ENCODE measurements at regions not wholly inside any gene's neighbourhood (a gene's known extent, or its start where the extent isn't known, plus 50 kb on each side); places are given as distances from the start of the nearest gene placed in this dataset.
A peak's percentile ranks its signal among the peaks of the same experiment; 100 is the strongest.

DNA sequence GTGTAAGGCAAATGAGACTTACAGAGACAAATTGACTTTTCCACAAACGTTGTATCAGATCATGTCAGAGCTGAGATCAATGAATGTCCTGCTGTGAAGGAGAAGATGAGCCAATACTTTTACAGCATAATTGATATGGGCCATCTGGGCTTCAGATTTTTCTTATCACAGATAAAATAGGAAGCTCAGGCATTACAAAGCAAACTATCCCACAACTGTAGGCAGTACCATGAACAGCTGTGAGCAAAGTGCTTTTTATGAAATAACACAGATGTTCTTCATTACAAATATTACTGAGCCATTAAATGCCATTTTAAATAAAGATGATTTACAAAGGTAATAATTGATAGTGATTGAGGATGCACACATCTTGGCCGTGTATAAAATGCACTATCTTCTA, 852.3 kb downstream of the OTOL1 start:
- DNase-seq = no peak

DNA sequence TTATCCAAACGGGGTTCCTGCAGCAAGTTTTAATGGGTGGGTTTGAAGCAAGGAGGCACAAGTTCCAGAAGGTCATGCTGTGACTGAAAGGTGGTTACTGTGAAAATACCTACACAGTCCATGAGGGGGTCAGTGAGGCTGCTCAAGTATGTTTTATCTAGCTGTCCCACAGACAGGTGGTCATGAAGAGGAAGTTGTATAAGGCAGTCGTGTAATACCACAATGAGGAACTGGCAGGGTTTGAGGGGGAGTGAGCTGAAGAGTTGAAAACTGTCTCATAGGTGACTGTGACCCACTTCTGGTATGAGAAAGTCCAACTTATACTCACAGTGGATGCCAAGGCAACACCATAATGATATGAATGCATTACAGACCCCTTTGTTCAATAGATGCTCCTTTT, 856.8 kb downstream of the OTOL1 start:
- DNase-seq = no peak

DNA sequence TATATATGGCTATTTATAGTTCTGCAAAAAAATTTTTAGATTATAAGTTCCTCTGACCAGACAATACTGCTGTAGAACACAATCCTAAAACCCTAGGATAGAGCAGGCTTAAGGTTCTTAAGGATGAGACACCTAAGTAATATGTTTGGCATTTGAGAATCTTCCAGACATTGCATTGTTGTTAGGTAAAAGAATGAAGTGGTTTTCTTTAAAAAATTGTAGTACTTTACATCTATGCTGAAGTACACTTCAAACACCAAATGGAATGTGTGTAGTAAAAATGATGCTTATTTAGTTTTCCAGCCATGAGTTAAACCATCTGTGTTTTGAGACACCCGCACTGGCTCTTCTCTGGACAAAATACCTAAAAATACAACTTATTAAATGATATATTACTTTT, 857.7 kb downstream of the OTOL1 start:
- DNase-seq = no peak

DNA sequence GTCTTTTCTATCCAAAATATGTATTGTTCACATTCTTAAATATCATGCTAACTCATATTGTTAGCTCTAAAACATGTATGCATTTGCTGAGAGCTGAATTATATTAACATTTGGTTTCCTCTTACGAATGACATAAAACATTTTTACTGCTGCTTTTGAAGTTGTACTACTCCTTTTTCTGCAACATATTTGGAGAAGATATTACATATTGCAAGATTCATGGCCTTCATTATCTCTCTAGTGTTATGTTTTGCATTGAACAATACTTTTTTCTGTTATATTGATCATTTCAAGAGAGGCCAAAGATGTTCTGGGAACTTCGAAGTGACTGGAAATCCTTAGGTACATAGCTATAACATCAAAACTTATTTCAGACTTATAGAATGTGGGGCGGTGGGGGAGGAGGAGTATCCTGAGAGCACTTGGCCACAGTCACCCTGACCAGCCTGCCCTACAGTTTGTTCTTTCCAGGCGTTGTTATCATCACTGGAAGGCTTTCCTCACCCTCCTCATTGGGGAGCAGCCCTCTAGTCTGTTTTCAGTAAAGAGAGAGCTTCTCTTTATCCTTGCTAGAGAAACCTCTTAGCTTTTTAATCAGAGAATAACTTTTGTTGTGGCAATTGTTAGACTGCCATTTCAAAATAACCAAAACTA, 868.6 kb downstream of the OTOL1 start:
- DNase-seq = no peak

DNA sequence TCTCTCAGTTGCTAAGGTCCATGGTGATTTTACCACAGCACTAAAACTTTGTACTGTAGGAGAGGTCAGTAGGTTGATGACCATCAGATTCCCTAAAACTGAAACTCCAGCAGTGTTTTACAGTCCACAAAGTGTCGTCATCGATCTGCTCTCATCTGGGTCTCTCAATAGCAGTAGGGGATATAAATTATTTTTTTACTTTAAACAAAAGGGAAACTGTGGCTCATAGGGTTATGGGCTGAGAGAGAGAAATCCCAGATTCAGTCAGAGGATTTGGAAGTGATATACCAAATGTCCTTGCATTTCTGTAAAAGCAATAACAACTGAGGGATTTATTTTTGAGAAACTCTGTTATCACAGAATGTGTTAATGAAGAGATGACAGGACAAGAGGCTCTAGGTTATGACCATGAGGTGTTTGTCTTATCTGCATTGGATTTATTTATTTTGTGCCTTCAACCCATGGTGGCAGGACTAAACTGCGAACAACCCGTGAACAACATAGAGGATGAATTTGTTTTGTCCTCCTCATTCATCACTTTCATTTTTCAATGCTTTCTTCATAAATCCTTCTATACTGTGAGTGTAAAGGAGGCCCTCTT, 869.7 kb downstream of the OTOL1 start:
- no peak for DNase-seq

DNA sequence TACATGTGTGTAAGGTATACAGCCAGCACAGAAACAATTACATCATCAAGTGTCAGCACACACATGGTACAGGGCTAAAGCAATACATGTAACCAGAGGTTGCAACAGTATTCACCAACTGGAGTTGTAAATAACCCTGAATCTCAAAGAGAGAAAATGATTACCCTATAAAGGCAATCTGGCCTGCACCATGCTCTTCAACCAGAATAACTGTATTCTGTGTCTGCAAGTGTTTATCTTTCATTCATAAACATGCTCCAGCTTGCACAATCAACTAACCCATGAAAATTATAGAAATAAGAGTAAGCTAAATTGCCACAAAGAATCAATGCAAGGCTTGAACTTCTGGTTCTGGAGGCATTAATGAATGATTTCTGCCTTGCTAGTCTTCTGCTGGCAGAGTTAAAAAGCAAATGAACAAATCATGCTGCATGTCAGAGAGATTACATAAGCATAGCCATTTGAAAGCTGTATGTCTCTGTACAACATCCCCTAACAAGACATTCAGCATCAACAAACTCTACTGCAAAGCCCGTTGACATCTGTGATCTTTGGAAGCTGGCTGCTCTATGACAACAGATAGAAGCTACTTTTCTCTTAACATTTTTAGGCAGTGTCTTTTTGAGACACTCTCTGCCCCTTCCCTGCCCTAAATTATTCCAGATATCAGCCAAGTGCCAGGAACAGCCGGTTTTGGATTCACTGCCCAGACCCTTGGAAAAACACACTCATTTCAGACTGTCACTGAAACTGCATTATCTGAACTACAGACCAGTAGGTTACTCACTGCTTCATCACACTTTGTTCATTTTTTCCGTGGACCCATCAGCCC, 871.0 kb downstream of the OTOL1 start:
- no peak for DNase-seq

DNA sequence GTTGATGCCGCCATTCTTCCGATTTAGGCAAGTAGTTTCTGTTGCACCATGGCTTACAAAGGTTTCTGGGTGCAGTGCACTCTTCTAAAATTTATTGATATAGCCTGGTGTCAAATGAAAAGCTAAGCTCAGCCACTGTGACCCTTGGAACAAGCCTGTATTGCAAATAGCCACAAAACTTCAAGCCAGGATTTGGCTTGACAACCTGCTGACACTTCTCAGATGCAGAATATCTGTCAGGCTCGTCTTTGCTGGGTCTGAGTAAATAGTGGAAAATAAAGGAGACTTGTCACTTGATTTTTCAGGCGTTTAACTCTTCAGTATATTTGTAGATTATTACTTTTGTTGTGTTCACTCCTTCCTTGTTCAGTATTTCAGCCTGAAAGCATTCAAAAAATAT, 871.8 kb downstream of the OTOL1 start:
- DNase-seq = no peak

DNA sequence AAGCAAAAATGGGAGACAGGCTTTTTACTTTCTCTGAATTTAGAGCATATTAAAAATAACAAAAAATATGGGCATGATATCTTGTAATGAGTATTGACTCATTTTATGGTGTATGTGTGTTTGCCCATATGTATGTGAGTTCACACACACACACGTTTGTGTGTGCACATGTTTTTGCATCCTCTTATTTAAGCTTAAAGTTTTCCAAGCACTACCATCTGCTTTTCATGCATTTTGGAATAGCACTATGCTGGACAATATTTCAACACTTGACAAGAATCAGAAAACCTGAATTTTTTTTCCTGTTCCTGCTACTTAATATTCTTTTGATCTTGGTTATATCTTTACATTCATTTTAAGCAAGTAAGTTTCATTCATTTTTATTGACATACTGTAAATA, 872.7 kb downstream of the OTOL1 start:
- no peak for DNase-seq

DNA sequence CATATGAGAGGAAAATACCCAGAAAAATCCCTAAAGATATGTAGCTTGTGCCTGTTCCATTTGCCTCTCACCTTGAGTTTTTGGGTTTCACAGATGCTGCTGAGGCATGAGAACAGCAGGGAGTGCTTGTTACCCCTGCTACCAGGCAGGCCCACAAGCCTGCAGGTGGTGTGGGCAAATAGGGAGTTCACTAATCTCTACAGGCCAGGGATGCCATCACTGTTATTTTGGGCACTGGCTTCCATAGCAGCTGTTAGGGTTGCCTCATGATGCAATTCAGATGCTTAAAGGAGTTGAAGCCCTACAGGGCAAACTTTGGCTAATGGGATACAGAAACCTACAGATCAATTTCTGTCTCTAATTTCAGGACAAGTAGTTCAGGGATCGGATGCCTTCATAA, 873.5 kb downstream of the OTOL1 start:
- DNase-seq = no peak

DNA sequence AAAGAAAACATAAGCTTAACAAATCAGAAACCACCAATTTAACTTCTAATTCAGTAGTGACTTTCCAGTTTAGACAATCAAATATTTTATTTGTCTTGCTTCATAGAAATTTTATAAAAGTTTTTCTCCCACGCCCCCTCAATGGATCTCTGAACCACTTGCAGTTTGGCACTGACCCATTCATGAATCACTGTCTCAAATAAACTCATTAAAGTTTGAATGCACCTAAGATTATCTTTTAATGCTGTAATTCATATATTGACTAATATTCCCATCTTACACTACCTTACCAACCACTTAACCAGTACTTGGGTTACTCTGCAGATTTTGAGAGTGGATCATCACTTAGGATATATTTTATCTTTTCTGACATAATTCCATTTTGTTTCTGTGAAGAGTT, 880.2 kb downstream of the OTOL1 start:
- no peak for DNase-seq

DNA sequence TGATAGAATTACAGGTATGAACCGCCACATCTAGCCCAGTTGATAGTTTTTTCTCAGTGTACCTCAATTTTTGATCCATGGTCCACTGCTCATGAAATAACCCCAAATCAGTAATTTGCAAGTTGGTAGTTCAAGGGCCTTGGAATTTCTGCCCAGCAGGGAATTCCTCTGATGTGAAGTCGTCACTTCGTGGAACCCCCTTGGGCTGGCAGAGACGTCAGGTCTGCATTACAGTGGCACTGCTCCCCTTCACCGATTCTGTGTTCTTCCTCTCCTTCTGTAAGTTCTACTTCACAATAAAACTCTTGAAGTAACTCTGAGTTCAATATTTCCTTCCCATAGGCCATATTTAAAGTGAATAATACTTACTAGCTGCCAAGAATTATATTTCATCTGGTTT, 881.0 kb downstream of the OTOL1 start:
- DNase-seq = no peak

DNA sequence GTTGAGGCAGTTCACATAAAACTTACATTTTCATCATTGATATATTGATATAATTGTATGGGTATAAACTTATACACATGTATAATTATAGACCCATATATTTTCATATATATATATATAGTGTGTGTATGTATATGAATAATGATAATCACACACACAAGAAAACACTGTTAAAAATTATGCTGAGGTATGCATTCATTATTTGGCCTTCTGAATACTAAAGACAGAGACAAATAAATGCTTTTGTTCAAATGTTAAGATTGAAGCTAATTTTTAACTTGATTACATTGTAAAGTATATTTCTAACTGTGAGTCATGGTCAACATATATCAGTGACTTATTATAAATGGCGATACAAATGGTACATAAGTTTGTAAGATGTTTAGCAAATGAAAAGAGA, 888.8 kb downstream of the OTOL1 start:
- DNase-seq = no peak

DNA sequence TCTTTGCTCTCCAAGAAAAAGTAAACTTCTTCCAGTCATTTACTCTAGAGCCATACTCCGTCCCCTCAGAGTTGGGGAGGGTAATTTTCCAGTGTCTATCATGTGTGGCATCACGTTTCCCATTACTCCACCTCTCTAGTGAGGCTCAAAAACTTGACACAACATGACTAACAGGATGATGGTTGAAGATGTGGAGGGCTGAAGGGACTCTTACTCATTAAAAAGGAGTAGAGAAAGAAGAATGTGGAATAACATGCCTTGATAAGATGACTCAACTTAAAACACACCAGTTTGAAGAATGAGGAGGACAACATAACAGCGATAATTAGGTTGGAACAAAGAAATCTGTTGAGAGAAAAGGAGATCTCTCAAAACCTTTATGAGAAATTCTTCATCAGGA, 894.3 kb downstream of the OTOL1 start:
- DNase-seq = no peak

DNA sequence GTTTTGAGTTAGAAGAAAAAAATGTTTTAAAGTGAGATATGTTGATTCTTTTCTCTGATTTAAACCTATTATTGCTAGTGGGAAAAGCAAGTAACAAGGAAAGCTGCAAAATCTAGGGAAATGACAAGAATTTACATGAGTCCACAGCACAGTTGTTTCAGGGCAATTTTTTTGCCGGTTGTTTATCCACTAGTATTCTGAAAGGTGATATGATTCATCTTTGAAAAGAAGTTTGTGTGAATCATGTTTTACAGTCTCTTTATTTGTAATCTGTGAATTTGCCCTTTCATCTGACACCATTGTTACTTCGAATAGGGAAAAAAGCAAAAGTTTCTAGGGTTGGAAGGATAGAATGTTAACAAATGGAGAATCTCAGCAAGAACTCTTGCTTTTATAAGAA, 894.7 kb downstream of the OTOL1 start:
- no peak for DNase-seq

DNA sequence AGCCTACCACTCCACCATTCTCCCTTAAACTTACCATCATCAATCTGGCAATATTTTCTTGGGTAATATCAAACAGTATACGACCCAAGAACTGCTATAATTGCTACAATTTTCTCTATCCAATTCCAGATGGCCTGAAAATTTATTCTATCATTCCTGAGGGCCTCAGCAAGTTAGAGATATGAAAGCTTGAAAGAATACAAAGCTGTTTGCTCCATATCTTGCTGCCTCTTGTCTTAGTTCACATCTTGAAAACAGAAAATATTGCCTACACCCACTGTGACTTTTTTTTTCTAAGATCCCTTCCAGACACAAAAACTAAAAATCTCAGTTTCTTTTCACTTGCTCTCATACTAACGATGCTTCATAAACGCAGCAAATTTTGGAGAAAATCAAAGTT, 898.9 kb downstream of the OTOL1 start:
- no peak for DNase-seq

DNA sequence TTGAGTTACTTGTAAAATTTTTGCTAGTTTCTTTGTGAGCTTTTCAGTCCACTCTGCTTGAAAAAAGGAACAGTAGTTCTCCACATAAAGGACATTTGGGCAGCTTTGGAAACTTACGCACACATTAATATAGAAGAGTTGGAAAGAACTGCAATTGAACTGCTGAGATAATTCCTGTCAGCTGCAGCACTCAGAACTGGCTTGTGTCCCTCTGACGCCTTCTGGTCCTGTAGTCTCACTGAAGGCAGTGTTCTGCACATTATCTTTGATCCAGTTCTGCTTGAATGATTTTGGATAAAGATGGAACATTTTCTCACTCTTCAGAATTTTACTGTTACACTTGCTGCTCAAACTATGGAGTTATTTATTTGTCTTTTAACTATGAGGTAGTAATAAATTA, 901.9 kb downstream of the OTOL1 start:
- no peak for DNase-seq

DNA sequence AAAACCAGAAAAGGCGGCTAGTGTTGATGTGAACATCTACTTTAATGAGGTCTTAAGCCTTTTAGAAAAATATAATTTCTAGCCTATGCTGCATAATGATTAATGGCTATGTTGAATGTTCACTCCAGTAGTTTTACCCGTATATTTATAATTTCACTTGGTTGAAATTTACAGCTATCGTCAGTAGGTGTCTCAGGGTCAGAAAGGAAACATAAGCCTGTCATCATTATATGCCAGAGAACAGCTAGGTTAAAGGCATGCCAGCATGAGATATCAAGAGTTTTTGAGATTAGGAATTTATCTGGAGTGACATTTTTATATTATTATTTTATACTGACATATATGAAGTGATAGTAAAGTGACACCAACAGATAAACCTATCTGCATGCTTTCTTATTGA, 904.1 kb downstream of the OTOL1 start:
- DNase-seq = no peak

DNA sequence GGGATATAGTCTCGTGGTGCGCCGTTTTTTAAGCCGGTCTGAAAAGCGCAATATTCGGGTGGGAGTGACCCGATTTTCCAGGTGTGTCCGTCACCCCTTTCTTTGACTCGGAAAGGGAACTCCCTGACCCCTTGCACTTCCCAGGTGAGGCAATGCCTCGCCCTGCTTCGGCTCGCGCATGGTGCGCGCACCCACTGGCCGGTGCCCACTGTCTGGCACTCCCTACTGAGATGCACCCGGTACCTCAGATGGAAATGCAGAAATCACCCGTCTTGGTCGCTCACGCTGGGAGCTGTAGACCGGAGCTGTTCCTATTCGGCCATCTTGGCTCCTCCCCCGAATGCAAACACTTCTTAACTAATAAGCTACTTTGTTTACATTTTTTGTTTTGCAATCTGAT, 914.9 kb downstream of the OTOL1 start:
- peak in 1 of 2 experiments; percentile 25 for DNase-seq

DNA sequence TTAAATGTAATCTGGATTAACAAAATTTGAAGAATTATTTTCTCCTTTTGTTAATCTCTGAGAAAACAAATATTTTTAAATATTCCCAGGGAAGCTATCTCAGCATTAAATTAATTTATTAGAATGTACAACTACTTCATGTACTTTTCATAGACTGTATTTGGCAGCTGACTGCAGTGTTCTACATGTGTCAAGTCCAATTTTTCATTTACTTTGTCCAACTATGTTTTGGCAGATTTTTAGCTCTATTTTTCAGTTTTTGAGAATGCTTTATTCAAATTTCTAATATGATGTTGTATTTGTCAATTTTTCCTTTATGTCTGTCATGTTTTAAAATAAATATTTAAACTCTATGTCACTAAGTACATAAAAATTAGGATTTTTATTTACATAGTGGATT, 925.1 kb downstream of the OTOL1 start:
- DNase-seq = no peak

DNA sequence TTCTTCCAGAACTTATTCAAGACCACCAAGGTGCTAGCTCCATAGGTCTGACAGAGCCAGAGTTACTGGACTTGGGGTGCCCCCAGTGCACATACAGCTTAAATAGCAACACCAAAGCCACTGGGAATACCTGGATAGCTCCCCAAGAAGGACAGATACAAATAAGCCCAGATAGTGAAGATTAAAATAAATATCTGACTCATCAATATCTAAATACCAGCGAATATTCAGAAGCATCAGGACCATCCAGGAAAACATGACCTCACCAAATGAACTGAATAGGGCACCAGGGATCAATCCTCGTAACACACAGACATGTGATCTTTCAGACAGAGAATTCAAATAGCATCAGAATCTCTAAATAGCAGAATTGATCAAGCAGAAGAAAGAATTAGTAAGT, 931.6 kb downstream of the OTOL1 start:
- no peak for DNase-seq

DNA sequence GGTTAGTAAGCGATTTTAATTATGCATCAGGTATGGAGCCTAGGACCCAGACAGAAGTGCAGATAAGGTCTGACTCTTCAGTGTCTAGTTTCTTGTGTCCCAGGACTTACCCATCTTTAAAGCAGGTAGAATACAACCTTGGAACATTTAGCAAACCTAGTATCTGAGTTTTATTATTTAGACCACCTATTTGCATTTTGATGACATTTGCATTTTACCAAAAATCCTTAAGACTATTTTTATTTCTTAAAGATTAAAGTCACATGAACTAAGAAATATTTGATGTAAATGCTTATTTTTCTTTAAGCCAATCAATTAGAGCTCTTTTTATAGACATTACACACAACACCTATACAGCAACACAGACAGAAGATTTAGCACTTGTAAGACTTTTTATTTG, 939.1 kb downstream of the OTOL1 start:
- no peak for DNase-seq

DNA sequence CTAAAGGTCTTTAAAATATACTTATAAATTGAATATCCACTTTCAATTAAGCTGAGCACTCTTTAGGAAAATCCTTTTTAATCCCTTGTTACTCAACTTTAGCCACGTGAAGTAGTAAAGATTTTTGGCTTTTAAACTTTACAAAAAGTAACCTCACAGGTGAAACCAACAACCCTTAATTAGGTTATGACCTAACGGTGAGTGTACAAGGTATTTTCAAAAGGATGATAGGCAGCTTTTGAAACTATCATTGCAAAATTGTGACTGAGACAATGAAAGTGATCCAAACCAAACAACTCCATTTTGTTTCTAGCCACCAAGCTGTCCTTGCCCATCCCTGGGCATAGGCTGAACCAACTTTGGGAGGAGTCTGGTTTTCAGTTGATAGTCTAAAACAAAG, 940.2 kb downstream of the OTOL1 start:
- DNase-seq = no peak

DNA sequence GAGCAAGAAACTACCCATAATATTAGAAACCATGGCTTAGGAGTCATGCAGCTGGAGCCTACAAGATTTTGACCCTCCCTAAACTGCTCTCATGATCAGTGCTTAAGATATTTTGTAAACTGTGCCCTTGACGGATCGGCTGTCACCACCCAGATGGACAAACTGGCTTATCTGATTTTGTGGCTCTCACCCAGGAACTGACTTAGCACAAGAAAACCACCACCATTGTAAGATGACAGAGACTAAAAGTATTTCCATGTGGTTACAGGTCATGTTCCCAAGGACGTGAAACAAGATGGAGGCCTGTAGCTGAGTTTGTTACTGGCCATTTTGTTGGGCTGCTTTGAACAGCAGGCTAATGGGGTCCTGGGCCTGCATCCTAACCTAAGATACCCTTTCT, 940.9 kb downstream of the OTOL1 start:
- DNase-seq = no peak

DNA sequence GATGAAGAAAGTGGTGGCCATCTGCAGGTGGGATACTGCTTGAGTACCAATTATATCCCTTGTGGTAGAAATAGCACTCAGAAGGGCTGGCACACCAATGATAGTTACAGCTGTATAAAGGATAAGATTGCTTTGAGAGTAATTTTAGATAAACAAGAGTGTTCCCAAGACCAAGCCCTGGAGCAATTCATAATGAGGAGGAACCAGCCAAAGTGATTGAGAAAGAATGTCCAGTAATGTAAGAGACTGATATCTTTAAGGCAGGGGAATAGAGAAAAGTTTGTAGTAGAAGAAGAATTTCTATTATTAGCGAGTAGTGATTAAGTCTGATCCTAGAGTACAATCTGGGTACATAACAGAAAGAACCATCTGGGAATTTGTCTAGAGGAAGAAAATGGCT, 945.1 kb downstream of the OTOL1 start:
- no peak for DNase-seq

DNA sequence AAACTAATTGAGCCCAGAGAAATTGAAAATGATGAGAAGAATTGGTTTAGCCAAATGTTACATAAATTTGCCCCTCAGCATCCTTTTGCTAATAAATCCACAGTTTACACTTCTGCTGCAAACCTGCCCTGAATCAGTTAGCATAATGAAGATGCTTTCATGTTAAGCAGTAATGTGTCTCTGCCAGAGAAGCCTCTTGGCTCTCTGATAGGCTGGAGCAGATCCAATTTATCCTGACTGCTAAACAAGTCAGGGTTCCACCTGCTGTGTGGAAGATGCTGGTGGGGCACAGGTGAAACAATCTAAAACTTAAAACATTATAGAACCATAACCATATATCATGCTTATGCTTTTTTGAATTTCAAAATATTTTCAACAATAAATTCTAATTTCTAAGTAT, 946.8 kb downstream of the OTOL1 start:
- no peak for DNase-seq

Data from NCI-H526 (cell line).